CD8-positive, alpha-beta memory T cell (primary cell): ENCODE measurements at regions not wholly inside any gene's neighbourhood (a gene's known extent, or its start where the extent isn't known, plus 50 kb on each side); places are given as distances from the start of the nearest gene placed in this dataset.

Experiments used
- CTCF ChIA-PET: fragments of 350-600 bp; sonication (Branson Sonifier 250); formaldehyde crosslinking; loops from one replicate; lab custom pipeline; 2021; ENCODE audit warnings: antibody characterized with exemption; lab: Charles Lee
- POLR2A ChIA-PET: fragments of 350-600 bp; sonication (Branson Sonifier 250); formaldehyde crosslinking; loops from one replicate; lab custom pipeline; 2021; ENCODE audit warnings: antibody characterized with exemption; lab: Charles Lee
- DNase-seq, 5 donors: peaks; one replicate each; pipeline versions ENCODE4 v3.0.0 to v3.0.0-alpha.2; 2020 to 2022; ENCODE audit warnings: mixed read lengths in 1 of 5
- H3K27ac ChIP-seq: one replicate; pipeline ENCODE4 v1.7.0; 2013; ENCODE audit warnings: low read depth, mild to moderate bottlenecking, low read length, moderate library complexity
- H3K27me3 ChIP-seq: 2 replicates; pipeline ENCODE4 v1.7.0; 2013; ENCODE audit warnings: low read length, mild to moderate bottlenecking; ENCODE audit not compliant: insufficient read depth, poor library complexity, severe bottlenecking
- H3K36me3 ChIP-seq: 2 replicates; pipeline ENCODE4 v1.7.0; 2013; ENCODE audit warnings: mild to moderate bottlenecking, low read length, moderate library complexity; ENCODE audit not compliant: insufficient read depth
- H3K4me1 ChIP-seq: 2 replicates; pipeline ENCODE4 v1.7.0; 2013; ENCODE audit warnings: mild to moderate bottlenecking, low read length, moderate library complexity; ENCODE audit not compliant: insufficient read depth
- H3K4me3 ChIP-seq: 2 replicates; pipeline ENCODE4 v1.7.0; 2013; ENCODE audit warnings: mild to moderate bottlenecking, low read length
- H3K9me3 ChIP-seq: 2 replicates; pipeline ENCODE4 v1.7.0; 2013; ENCODE audit warnings: mild to moderate bottlenecking, low read length
- H3K27ac Mint-ChIP-seq, 8 donors: one replicate each; pipeline ENCODE4 v1.8.0; 2020 to 2021; ENCODE audit warnings: mixed read lengths in 8 of 8, mild to moderate bottlenecking in 6 of 8, inconsistent platforms in 3 of 8, moderate library complexity in 3 of 8
- H3K27me3 Mint-ChIP-seq, 2 donors: one replicate each; pipeline ENCODE4 v1.8.0; 2020 to 2021; ENCODE audit warnings: mixed read lengths in 2 of 2, mild to moderate bottlenecking in 1 of 2, moderate library complexity in 1 of 2
- H3K36me3 Mint-ChIP-seq, 3 donors: one replicate each; pipeline ENCODE4 v1.8.0; 2020 to 2021; ENCODE audit warnings: mixed read lengths in 3 of 3, inconsistent platforms in 1 of 3, mild to moderate bottlenecking in 1 of 3
- H3K4me1 Mint-ChIP-seq, 3 donors: one replicate each; pipeline ENCODE4 v1.8.0; 2020 to 2021; ENCODE audit warnings: mixed read lengths in 3 of 3, inconsistent platforms in 1 of 3, mild to moderate bottlenecking in 1 of 3
- H3K4me3 Mint-ChIP-seq, 7 donors: one replicate each; pipeline ENCODE4 v1.8.0; 2020 to 2021; ENCODE audit warnings: mixed read lengths in 7 of 7, mild to moderate bottlenecking in 6 of 7, moderate library complexity in 4 of 7, inconsistent platforms in 2 of 7
- H3K9me3 Mint-ChIP-seq, 5 donors: one replicate each; pipeline ENCODE4 v1.8.0; 2020 to 2022; ENCODE audit warnings: mixed read lengths in 5 of 5, mild to moderate bottlenecking in 3 of 5, moderate library complexity in 2 of 5, inconsistent platforms in 1 of 5

DNA sequence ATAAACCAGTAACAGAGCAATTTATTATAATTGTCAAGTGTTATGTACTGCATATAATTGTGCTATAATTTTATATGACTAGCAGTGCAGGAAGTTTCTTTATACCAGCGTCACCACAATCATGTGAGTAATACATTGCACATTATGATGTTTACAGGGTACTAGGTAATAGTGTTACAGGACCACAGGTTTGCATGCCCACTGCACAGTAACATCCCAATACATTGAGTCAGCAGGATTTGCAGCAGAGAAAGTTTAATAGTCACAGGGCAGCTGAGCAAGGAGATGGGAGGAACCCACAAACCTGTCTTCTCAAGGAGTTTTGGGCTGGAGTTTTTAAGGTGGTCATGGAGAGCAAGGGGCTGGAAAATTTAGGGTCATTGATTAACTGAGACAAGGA lies 1042.9 kb upstream of the ACVR2A start:
- no peaks in the 10 kb centered on the region for H3K4me1 Mint-ChIP-seq
- ChIA-PET POLR2A (no interaction called here), CTCF (no interaction called here)
- H3K9me3 ChIP-seq, result no peaks in the 10 kb centered on the region
- H3K4me3 ChIP-seq, result no peak overlapping the region
- peaks cover 0 to 4% of the 10 kb centered on the region in 2 donors for H3K27me3 Mint-ChIP-seq
- H3K27ac Mint-ChIP-seq, result no peak overlapping the region
- H3K27ac ChIP-seq, result no peak overlapping the region
- H3K4me1 ChIP-seq, result no peaks in the 10 kb centered on the region
- H3K36me3 ChIP-seq, result no peaks in the 10 kb centered on the region
- no peaks in the 10 kb centered on the region for H3K36me3 Mint-ChIP-seq
- DNase-seq, result no peak
- H3K27me3 ChIP-seq, result no peaks in the 10 kb centered on the region
- H3K9me3 Mint-ChIP-seq, result peaks cover 1 to 18% (median 5%) of the 10 kb centered on the region in 5 donors
- H3K4me3 Mint-ChIP-seq, result no peak overlapping the region

DNA sequence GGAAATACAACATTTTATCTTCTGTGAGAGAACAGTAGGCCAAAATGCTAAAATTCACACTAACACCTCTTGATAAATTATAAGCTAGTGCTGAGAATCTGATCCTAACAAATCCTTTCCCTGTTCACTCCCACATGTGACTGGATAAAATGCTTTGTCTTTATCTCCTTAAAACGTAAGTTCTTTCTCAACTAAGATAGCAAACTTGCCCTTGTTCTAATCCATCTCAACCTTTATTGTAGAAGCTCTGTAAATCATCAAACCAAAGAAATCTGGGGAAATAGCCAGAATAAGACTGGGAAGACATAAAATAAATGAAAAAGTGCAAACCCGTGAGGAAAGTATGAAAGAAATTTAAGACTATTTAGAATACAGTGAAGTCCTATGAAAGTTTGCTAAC lies 1058.4 kb upstream of the ACVR2A start:
- H3K4me1 ChIP-seq, result no peaks in the 10 kb centered on the region
- Mint-ChIP-seq H3K27me3 (peaks cover 0 to 1% of the 10 kb centered on the region in 2 donors), H3K4me1 (no peaks in the 10 kb centered on the region), H3K9me3 (peaks cover 7 to 18% (median 12%) of the 10 kb centered on the region in 5 donors), H3K36me3 (no peaks in the 10 kb centered on the region), H3K27ac (no peak overlapping the region), H3K4me3 (no peak overlapping the region)
- H3K27ac ChIP-seq, result no peak overlapping the region
- no peak for DNase-seq
- ChIA-PET POLR2A (no interaction called here), CTCF (no interaction called here)
- H3K27me3 ChIP-seq, result no peaks in the 10 kb centered on the region
- H3K36me3 ChIP-seq, result no peaks in the 10 kb centered on the region
- no peaks in the 10 kb centered on the region for H3K9me3 ChIP-seq
- H3K4me3 ChIP-seq, result no peak overlapping the region

DNA sequence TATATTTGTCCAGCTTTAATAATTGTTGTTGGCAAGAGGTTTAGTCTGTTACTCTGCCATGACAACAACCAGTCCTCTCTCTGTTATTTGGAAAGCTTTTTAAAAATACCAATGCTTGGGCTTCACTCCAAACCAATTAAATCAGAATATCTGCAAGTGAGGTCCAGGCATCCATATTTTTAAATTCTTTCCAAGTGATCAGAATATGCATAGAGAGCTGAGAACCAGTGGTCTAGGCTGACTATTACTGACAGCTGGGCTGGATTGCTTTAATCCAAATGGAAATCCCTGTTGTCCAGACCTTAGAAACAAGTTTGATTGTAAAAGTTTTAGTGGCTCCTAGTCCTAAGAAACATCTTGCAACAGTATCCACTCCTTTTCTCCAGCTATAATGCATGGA lies 1059.7 kb upstream of the ACVR2A start:
- Mint-ChIP-seq H3K36me3 (no peaks in the 10 kb centered on the region), H3K9me3 (peaks cover 3 to 18% (median 10%) of the 10 kb centered on the region in 5 donors), H3K4me1 (no peaks in the 10 kb centered on the region), H3K27ac (no peak overlapping the region), H3K27me3 (peaks cover 0 to 1% of the 10 kb centered on the region in 2 donors), H3K4me3 (no peak overlapping the region)
- Histone ChIP-seq H3K4me3 (no peak overlapping the region), H3K27me3 (no peaks in the 10 kb centered on the region), H3K27ac (no peak overlapping the region), H3K4me1 (no peaks in the 10 kb centered on the region), H3K36me3 (no peaks in the 10 kb centered on the region), H3K9me3 (no peaks in the 10 kb centered on the region)
- ChIA-PET POLR2A (no interaction called here), CTCF (no interaction called here)
- no peak for DNase-seq

DNA sequence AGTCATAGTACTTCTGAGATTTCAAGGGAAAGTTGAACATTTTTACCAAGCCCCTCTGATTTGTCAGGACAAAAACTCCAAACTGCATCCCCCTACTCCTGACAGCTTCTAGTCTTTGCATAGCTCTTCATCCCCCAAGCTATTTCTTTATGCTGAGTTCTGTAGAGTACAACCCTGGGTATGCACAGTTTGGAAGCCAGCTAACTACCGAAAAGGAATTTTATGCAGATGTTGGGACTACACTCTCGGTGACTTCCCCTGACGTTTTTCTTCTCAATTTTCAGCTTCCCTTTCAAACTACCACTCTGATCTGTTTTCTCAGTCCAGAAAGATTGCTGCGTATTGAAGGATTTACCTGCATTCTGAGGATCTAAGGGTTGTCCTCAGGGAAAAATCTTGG lies 1060.2 kb upstream of the ACVR2A start:
- no peaks in the 10 kb centered on the region for H3K27me3 ChIP-seq
- no peaks in the 10 kb centered on the region for H3K36me3 Mint-ChIP-seq
- H3K9me3 Mint-ChIP-seq, result peaks cover 3 to 14% (median 9%) of the 10 kb centered on the region in 5 donors
- no peak overlapping the region for H3K4me3 ChIP-seq
- no peaks in the 10 kb centered on the region for H3K36me3 ChIP-seq
- ChIA-PET CTCF (no interaction called here), POLR2A (no interaction called here)
- no peaks in the 10 kb centered on the region for H3K4me1 Mint-ChIP-seq
- H3K27me3 Mint-ChIP-seq, result peaks cover 0 to 1% of the 10 kb centered on the region in 2 donors
- H3K27ac ChIP-seq, result no peak overlapping the region
- no peaks in the 10 kb centered on the region for H3K4me1 ChIP-seq
- no peak for DNase-seq
- H3K4me3 Mint-ChIP-seq, result no peak overlapping the region
- no peaks in the 10 kb centered on the region for H3K9me3 ChIP-seq
- H3K27ac Mint-ChIP-seq, result no peak overlapping the region

DNA sequence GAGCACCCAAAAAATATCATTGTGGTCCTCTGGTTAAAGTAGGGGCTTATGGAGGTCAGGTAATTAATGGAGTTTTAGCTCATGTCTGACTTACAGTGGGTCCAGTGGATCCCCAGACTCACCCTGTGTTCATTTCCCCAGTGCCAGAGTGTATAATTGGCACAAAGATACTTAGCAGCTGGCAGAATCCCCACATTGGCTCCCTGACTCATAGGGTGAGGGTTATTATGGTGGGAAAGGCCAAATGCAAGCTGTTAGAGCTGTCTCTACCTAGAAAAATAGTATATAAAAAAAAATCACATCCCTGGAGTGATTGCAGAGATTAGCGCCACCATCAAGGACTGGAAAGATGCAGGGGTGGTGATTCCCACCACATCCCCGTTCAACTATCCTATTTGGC lies 1067.6 kb upstream of the ACVR2A start:
- Mint-ChIP-seq H3K4me3 (no peak overlapping the region), H3K27me3 (no peaks in the 10 kb centered on the region), H3K9me3 (peaks cover 0 to 10% (median 6%) of the 10 kb centered on the region in 5 donors), H3K36me3 (no peaks in the 10 kb centered on the region), H3K27ac (no peak overlapping the region), H3K4me1 (no peaks in the 10 kb centered on the region)
- DNase-seq, result no peak
- POLR2A ChIA-PET, result no interaction called here
- H3K27ac ChIP-seq, result no peak overlapping the region
- no peaks in the 10 kb centered on the region for H3K36me3 ChIP-seq
- no peaks in the 10 kb centered on the region for H3K4me1 ChIP-seq
- H3K4me3 ChIP-seq, result no peak overlapping the region
- CTCF ChIA-PET, result no interaction called here
- H3K27me3 ChIP-seq, result no peaks in the 10 kb centered on the region
- H3K9me3 ChIP-seq, result no peaks in the 10 kb centered on the region

DNA sequence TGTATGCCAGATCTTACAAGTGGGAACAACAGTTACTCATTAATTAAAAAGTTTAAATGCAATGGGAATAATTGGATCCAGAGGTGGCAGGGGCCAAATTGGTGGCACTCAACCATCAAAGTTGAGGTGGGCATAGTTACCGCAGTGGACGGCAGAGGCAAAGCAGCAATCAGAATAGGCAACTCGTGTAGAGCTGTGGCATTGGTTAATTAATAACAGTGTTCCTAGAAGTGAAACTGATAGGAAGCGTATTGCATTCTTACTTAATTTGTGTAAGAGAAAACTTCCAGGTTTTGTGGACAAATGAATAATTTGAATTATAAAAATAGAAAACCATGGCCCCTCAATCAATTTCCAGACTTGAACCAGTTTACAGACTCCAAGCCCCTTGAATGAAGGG lies 1068.2 kb upstream of the ACVR2A start:
- no peaks in the 10 kb centered on the region for H3K36me3 Mint-ChIP-seq
- H3K27me3 Mint-ChIP-seq, result no peaks in the 10 kb centered on the region
- no peak overlapping the region for H3K27ac Mint-ChIP-seq
- no peak overlapping the region for H3K27ac ChIP-seq
- no peaks in the 10 kb centered on the region for H3K36me3 ChIP-seq
- no peak for DNase-seq
- no peaks in the 10 kb centered on the region for H3K27me3 ChIP-seq
- CTCF ChIA-PET, result no interaction called here
- no peaks in the 10 kb centered on the region for H3K4me1 Mint-ChIP-seq
- H3K9me3 ChIP-seq, result no peaks in the 10 kb centered on the region
- peaks cover 0 to 10% (median 4%) of the 10 kb centered on the region in 5 donors for H3K9me3 Mint-ChIP-seq
- POLR2A ChIA-PET, result no interaction called here
- H3K4me1 ChIP-seq, result no peaks in the 10 kb centered on the region
- H3K4me3 ChIP-seq, result no peak overlapping the region
- H3K4me3 Mint-ChIP-seq, result no peak overlapping the region

DNA sequence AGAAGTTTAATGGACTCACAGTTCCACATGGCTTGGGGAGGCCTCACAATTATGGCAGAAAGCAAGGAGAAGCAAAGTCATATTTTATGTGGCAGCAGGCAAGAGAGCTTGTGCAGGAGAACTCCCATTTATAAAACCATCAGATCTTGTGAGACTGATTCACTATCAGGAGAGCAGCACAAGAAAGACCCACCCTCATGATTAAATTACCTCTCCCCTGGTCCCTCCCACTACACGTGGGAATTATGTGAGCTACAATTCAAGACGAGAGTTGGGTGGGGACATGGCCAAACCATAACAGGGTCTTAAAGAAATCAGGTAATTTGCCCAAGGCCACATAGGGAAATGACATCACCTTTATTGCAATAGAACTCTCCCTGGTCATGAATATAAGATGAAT lies 1073.3 kb upstream of the ACVR2A start:
- ChIA-PET POLR2A (no interaction called here), CTCF (no interaction called here)
- Histone ChIP-seq H3K27me3 (no peaks in the 10 kb centered on the region), H3K27ac (no peak overlapping the region), H3K9me3 (no peaks in the 10 kb centered on the region), H3K4me3 (no peak overlapping the region), H3K36me3 (no peaks in the 10 kb centered on the region), H3K4me1 (no peaks in the 10 kb centered on the region)
- no peak for DNase-seq
- no peaks in the 10 kb centered on the region for H3K27me3 Mint-ChIP-seq
- peaks cover 0 to 12% (median 8%) of the 10 kb centered on the region in 5 donors for H3K9me3 Mint-ChIP-seq
- no peaks in the 10 kb centered on the region for H3K36me3 Mint-ChIP-seq
- no peaks in the 10 kb centered on the region for H3K4me1 Mint-ChIP-seq
- no peak overlapping the region for H3K4me3 Mint-ChIP-seq
- no peak overlapping the region for H3K27ac Mint-ChIP-seq

DNA sequence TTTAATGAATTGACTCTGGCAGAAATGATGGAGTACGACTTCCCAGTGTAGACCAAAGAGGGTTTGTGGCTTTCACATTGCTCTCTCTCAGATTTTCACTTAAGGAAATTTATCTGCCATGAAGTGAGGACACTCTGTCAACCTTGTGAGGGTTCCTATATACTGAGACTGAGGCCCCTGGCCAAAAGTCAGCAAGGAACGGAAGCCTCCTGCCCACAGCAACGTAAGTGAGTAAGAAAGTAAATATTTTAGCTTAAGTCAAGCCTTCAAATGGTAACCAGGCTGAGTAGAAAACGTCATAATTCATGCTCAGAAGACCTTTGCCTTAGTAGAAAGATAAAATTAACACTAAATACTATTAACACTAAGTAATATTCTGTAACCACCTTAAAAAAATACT lies 1080.5 kb upstream of the ACVR2A start:
- H3K27ac ChIP-seq, result no peak overlapping the region
- no peaks in the 10 kb centered on the region for H3K4me1 Mint-ChIP-seq
- H3K27me3 Mint-ChIP-seq, result peaks cover 0 to under 1% of the 10 kb centered on the region in 2 donors
- ChIA-PET POLR2A (no interaction called here), CTCF (no interaction called here)
- no peaks in the 10 kb centered on the region for H3K36me3 Mint-ChIP-seq
- H3K9me3 ChIP-seq, result no peaks in the 10 kb centered on the region
- H3K36me3 ChIP-seq, result no peaks in the 10 kb centered on the region
- H3K4me1 ChIP-seq, result no peaks in the 10 kb centered on the region
- no peak overlapping the region for H3K4me3 ChIP-seq
- no peak for DNase-seq
- H3K4me3 Mint-ChIP-seq, result no peak overlapping the region
- no peaks in the 10 kb centered on the region for H3K27me3 ChIP-seq
- no peak overlapping the region for H3K27ac Mint-ChIP-seq
- H3K9me3 Mint-ChIP-seq, result peaks cover 2 to 21% (median 6%) of the 10 kb centered on the region in 5 donors

DNA sequence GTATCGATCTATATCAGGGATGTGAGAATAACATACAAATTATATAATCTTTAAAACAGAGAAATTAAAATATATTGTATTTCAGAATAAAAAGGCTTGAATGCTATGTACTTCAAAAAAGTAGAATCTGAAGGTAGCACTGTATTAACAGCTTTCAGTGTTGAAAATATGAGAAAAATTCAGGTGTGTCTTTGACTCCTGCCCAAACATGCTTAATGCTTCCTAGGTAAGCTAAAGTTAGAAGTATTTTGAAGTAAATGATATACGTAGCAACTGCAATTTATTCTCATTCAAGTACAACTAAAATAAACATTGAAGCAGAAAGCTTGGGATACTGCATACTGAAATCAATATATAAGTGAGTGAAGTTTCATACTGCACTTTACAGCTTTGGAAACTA lies 1082.0 kb upstream of the ACVR2A start:
- Mint-ChIP-seq H3K9me3 (peaks cover 2 to 21% (median 6%) of the 10 kb centered on the region in 5 donors), H3K36me3 (no peaks in the 10 kb centered on the region), H3K27me3 (peaks cover 0 to 1% of the 10 kb centered on the region in 2 donors), H3K4me1 (no peaks in the 10 kb centered on the region), H3K4me3 (no peak overlapping the region), H3K27ac (no peak overlapping the region)
- ChIA-PET CTCF (no interaction called here), POLR2A (no interaction called here)
- DNase-seq, result no peak
- Histone ChIP-seq H3K4me3 (no peak overlapping the region), H3K27me3 (no peaks in the 10 kb centered on the region), H3K9me3 (no peaks in the 10 kb centered on the region), H3K4me1 (no peaks in the 10 kb centered on the region), H3K27ac (no peak overlapping the region), H3K36me3 (no peaks in the 10 kb centered on the region)
